AG04449 (cell line): ENCODE measurements at regions not wholly inside any gene's neighbourhood (a gene's known extent, or its start where the extent isn't known, plus 50 kb on each side); places are given as distances from the start of the nearest gene placed in this dataset.

Experiments used
- CTCF ChIA-PET: fragments of 350-600 bp; formaldehyde crosslinking; extraction: SDS; loops from one replicate; lab custom pipeline; 2021; ENCODE audit warnings: antibody characterized with exemption; lab: Yijun Ruan, JAX
- POLR2A ChIA-PET: fragments of 400-600, 350-600 bp; formaldehyde crosslinking; extraction: SDS; loops from one replicate; lab custom pipeline; 2020; ENCODE audit warnings: antibody characterized with exemption, inconsistent platforms; lab: Yijun Ruan, JAX
- DNase-seq: peaks from one replicate; pipeline ENCODE4 v3.0.0-alpha.2; 2010; ENCODE audit warnings: low read depth, low spot score
- H3K4me3 ChIP-seq: 2 replicates; pipeline ENCODE4 v1.5.1; 2011; ENCODE audit warnings: low read depth, mild to moderate bottlenecking, control low read depth, low read length
- CTCF ChIP-seq: IDR thresholded peaks from one replicate; pipeline ENCODE4 v1.5.1; 2011; ENCODE audit warnings: mild to moderate bottlenecking, moderate library complexity, low read length, control low read depth, inconsistent platforms; ENCODE audit not compliant: insufficient read depth; ENCODE audit errors: missing control alignments

GRCh38 chr15:31570591-31570990, 244.0 kb downstream of the KLF13 start:
- DNase-seq = no peak
- H3K4me3 ChIP-seq = no peak overlapping the region
- no peak for TF ChIP-seq CTCF
- ChIA-PET POLR2A (interaction anchor here (0.8 kb wide), 1 partner anchor 64 kb away, joined by 4 read pairs; no protein-coding TSS in a partner anchor), CTCF (no interaction called here)

- DNase-seq = no peak
- CTCF ChIA-PET = interaction anchor here (0.8 to 1.3 kb wide), 3 partner anchors 294 to 402 kb away, joined by 4 to 5 read pairs (median 4); no protein-coding TSS in a partner anchor
- POLR2A ChIA-PET = no interaction called here
- no peak overlapping the region for H3K4me3 ChIP-seq
- TF ChIP-seq CTCF = no peak
Observed at GRCh38 chr15:31571676-31572075, 245.0 kb downstream of the KLF13 start.

- ChIA-PET POLR2A (no interaction called here), CTCF (no interaction called here)
- H3K4me3 ChIP-seq = no peak overlapping the region
- TF ChIP-seq CTCF = no peak
- DNase-seq = no peak
Observed at GRCh38 chr15:31573759-31574158, 247.1 kb downstream of the KLF13 start.

GRCh38 chr15:31574766-31575165, 248.1 kb downstream of the KLF13 start:
- DNase-seq = no peak
- H3K4me3 ChIP-seq = no peak overlapping the region
- TF ChIP-seq CTCF = no peak
- POLR2A ChIA-PET = no interaction called here
- CTCF ChIA-PET = no interaction called here

GRCh38 chr15:31577108-31577507, 250.5 kb downstream of the KLF13 start:
- no peak for DNase-seq
- no peak for TF ChIP-seq CTCF
- ChIA-PET POLR2A (no interaction called here), CTCF (no interaction called here)
- H3K4me3 ChIP-seq = no peak overlapping the region

- H3K4me3 ChIP-seq = no peak overlapping the region
- CTCF ChIA-PET = no interaction called here
- TF ChIP-seq CTCF = no peak
- POLR2A ChIA-PET = no interaction called here
- DNase-seq = no peak
Observed at GRCh38 chr15:31579282-31579681, 252.6 kb downstream of the KLF13 start.
